K562 (cell line): ENCODE measurements at regions not wholly inside any gene's neighbourhood (a gene's known extent, or its start where the extent isn't known, plus 50 kb on each side); places are given as distances from the start of the nearest gene placed in this dataset.

Source experiments
- ATAC-seq: fragments of 200-7000 bp; cut with Tn5 transposase; 3 replicates; pipeline ENCODE4 v1.9.1; 2020; ENCODE audit warnings: moderate library complexity
- BruUV-seq: library from RNA; stranded (reverse); fragments of 400-500 nt; replicated peaks from 2 replicates; lab custom pipeline; 2021; lab: Mats Ljungman, UMichigan
- CTCF ChIA-PET: fragments of 300-600 bp; formaldehyde crosslinking; extraction: SDS; loops from one replicate; lab custom pipeline; 2021; ENCODE audit warnings: low intra/inter-chr PET ratio; lab: Yijun Ruan, JAX
- POLR2A ChIA-PET: fragments of 300-600, 350-650 bp; sonication (Branson Sonifier 250); formaldehyde crosslinking; extraction: SDS; loops from one replicate; lab custom pipeline; 2021; ENCODE audit warnings: antibody characterized with exemption, inconsistent platforms; lab: Yijun Ruan, JAX
- DNase-seq, 4 experiments: peaks; one replicate each; pipeline versions ENCODE4 v3.0.0 to v3.0.0-alpha.2; 2011 to 2018; ENCODE audit warnings: low spot score in 3 of 4, mixed read lengths in 3 of 4; ENCODE audit errors: extremely low read depth in 1 of 4
- FAIRE-seq: peaks from 2 replicates; lab custom pipeline; 2011; peaks lifted over from hg19 to GRCh38; lab: Jason Lieb, UNC
- H2AFZ ChIP-seq: 2 replicates; pipeline ENCODE4 v1.6.0; 2011; ENCODE audit warnings: low read depth, low read length, control low read depth, inconsistent platforms
- H3K27ac ChIP-seq: fragments of 200-600 bp; 3 replicates; pipeline ENCODE4 v1.8.0; 2011; ENCODE audit warnings: low read depth, mild to moderate bottlenecking, control low read depth, inconsistent platforms, low read length, moderate library complexity, mixed read lengths; ENCODE audit errors: extremely low read depth
- H3K27me3 ChIP-seq, 2 experiments: fragments of 300-600 bp in 1 of 2; 2 replicates in 1 of 2; 3 replicates in 1 of 2; pipeline versions ENCODE4 v1.6.0 to v1.8.0; 2011; ENCODE audit warnings: inconsistent platforms in 2 of 2, low read length in 2 of 2, mild to moderate bottlenecking in 1 of 2, mixed read lengths in 1 of 2, moderate library complexity in 1 of 2; ENCODE audit not compliant: control insufficient read depth in 2 of 2, insufficient read depth in 2 of 2
- H3K36me3 ChIP-seq: fragments of 300-600 bp; 3 replicates; pipeline ENCODE4 v1.8.0; 2011; ENCODE audit warnings: mild to moderate bottlenecking, low read length, inconsistent platforms; ENCODE audit not compliant: control insufficient read depth, insufficient read depth
- H3K4me1 ChIP-seq, 2 experiments: fragments of 200-600 bp in 1 of 2; replicated peaks in 1 of 2; 2 replicates in 1 of 2; 3 replicates in 1 of 2; pipeline versions ENCODE4 v1.5.1 to v1.8.0; 2011; ENCODE audit warnings: inconsistent platforms in 2 of 2, low read length in 2 of 2, mild to moderate bottlenecking in 1 of 2, mixed read lengths in 1 of 2, moderate library complexity in 1 of 2; ENCODE audit not compliant: control insufficient read depth in 2 of 2, insufficient read depth in 2 of 2
- H3K4me2 ChIP-seq: 2 replicates; pipeline ENCODE4 v1.6.1; 2011; ENCODE audit warnings: low read length, control low read depth, inconsistent platforms, mixed read lengths; ENCODE audit not compliant: insufficient read depth
- H3K4me3 ChIP-seq: fragments of 200-600 bp; sonication (generic), shearing (Covaris generic); 2 replicates; pipeline ENCODE4 v1.5.1; 2016; ENCODE audit warnings: control low read depth, inconsistent platforms
- H3K79me2 ChIP-seq: fragments of 200-600 bp; 3 replicates; pipeline ENCODE4 v1.8.0; 2011; ENCODE audit warnings: low read length, inconsistent platforms; ENCODE audit not compliant: control insufficient read depth, insufficient read depth
- H3K9ac ChIP-seq, 2 experiments: 2 replicates each; pipeline versions ENCODE4 v1.6.0 to v1.6.1; 2011; ENCODE audit warnings: low read depth in 2 of 2, low read length in 2 of 2, control low read depth in 1 of 2, inconsistent platforms in 1 of 2, mild to moderate bottlenecking in 1 of 2, mixed read lengths in 1 of 2; ENCODE audit not compliant: insufficient read depth in 1 of 2
- H3K9me1 ChIP-seq: one replicate; pipeline ENCODE4 v1.6.0; 2011; ENCODE audit warnings: inconsistent platforms, mild to moderate bottlenecking, low read length, moderate library complexity; ENCODE audit not compliant: control insufficient read depth, insufficient read depth
- H3K9me3 ChIP-seq: replicated peaks from 2 replicates; pipeline ENCODE4 v1.5.1; 2011; ENCODE audit warnings: low read depth, low read length, inconsistent platforms; ENCODE audit not compliant: control insufficient read depth, insufficient read depth
- H4K20me1 ChIP-seq: replicated peaks from 2 replicates; pipeline ENCODE4 v1.6.1; 2011; ENCODE audit warnings: low read length, inconsistent platforms, mixed read lengths; ENCODE audit not compliant: control insufficient read depth, insufficient read depth
- BMI1 ChIP-seq: fragments of 150-350 bp; IDR thresholded peaks from 2 replicates; pipeline ENCODE4 v1.6.1; 2014; ENCODE audit warnings: low read length
- CCNT2 ChIP-seq: IDR thresholded peaks from 2 replicates; pipeline ENCODE4 v1.6.1; 2011; ENCODE audit warnings: borderline replicate concordance, low read depth, mild to moderate bottlenecking, moderate library complexity, mixed read lengths, low read length; ENCODE audit not compliant: insufficient read length; ENCODE audit errors: extremely low read depth
- FOXM1 ChIP-seq, 2 experiments: fragments of 450-650 bp in 1 of 2; sonication (generic) in 1 of 2; formaldehyde crosslinking in 1 of 2; IDR thresholded peaks; 2 replicates each; pipeline versions ENCODE4 v1.6.1 to v1.9.0; 2017 to 2022; ENCODE audit warnings: low read depth in 2 of 2, mild to moderate bottlenecking in 2 of 2, missing genetic modification reagents in 1 of 2, moderate library complexity in 1 of 2
- KLF16 ChIP-seq: IDR thresholded peaks from 2 replicates; pipeline ENCODE4 v1.6.1; 2016; ENCODE audit warnings: antibody characterized with exemption
- SMARCA4 ChIP-seq: fragments of 450-650 bp; IDR thresholded peaks from 2 replicates; pipeline ENCODE4 v1.6.1; 2016
- YBX1 ChIP-seq: fragments of 450-650 bp; IDR thresholded peaks from 2 replicates; pipeline ENCODE4 v1.7.1; 2016; ENCODE audit warnings: mild to moderate bottlenecking
- ZNF282 ChIP-seq: sonication (generic); formaldehyde crosslinking; IDR thresholded peaks from 2 replicates; pipeline ENCODE4 v1.8.1; 2023; ENCODE audit warnings: missing genetic modification reagents
- ZNF644 ChIP-seq: fragments of 200-800 bp; sonication (Bioruptor generic); IDR thresholded peaks from 2 replicates; pipeline ENCODE4 v1.6.1; 2016; ENCODE audit warnings: low read depth, missing genetic modification characterization, missing compliant biosample characterization
- WGBS: fragments of 100-300 bp; shearing (Covaris generic); methylation state at CpG from one replicate; pipeline ENCODE4 v1.1.6; 2016; ENCODE audit warnings: low coverage, mixed read lengths; ENCODE audit not compliant: insufficient coverage; ENCODE audit errors: missing lambda C conversion rate; 5-methylcytosine and 5-hydroxymethylcytosine counted together
- in situ Hi-C: fragments of 300-500 bp; cut with MboI; formaldehyde crosslinking; loops from 4 replicates; pipeline ENCODE4 v1.15.0; 2018; ENCODE audit warnings: inconsistent platforms, mixed read lengths
- intact Hi-C: fragments of 100-400 bp; cut with micrococcal nuclease; formaldehyde crosslinking; loops from 2 replicates; pipeline ENCODE4 v1.14.2; 2022
- TF ChIP-seq, protein P1 (sequence below): fragments of 450-650 bp; IDR thresholded peaks from 2 replicates; pipeline ENCODE4 v1.6.1; 2018; ENCODE audit warnings: mild to moderate bottlenecking, low read depth; ENCODE audit not compliant: partially characterized antibody
- TF ChIP-seq, protein P2 (sequence below): fragments of 450-650 bp; IDR thresholded peaks from 2 replicates; pipeline ENCODE4 v1.6.1; 2014; ENCODE audit warnings: low read depth, mild to moderate bottlenecking, moderate library complexity, borderline replicate concordance
- TF ChIP-seq, protein P3 (sequence below): sonication (generic); formaldehyde crosslinking; IDR thresholded peaks from 2 replicates; pipeline ENCODE4 v1.9.0; 2022; ENCODE audit warnings: mild to moderate bottlenecking, missing genetic modification reagents
- TF ChIP-seq, protein P4 (sequence below): fragments of 450-650 bp; IDR thresholded peaks from 2 replicates; pipeline ENCODE4 v1.6.1; 2016; ENCODE audit warnings: low read depth

DNA sequence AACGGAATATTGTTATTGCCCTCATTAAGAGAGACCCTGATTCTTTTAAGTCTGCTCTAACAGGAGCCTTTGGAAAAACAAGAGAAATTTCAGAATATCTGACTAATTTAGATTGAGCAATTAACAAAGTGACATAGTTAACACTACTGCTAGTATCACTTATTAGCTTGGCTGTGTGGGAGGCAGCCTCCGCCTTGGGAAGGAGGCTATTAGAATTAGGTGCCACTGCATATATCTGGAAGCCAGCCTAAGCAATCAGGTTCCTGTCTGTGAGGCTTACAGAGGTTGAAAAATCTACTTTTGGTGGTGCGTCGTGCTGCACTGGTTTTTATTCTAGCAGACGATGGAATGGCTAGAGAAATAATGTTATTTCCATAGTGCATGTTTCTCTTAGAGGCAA, 227.2 kb downstream of the OLFM4 start:
- H3K9ac ChIP-seq = no peak overlapping the region
- ATAC-seq = no peak
- H3K27me3 ChIP-seq = no peaks in the 10 kb centered on the region
- no peaks in the 10 kb centered on the region for H3K4me1 ChIP-seq
- H3K27ac ChIP-seq = no peak overlapping the region
- POLR2A ChIA-PET = interaction anchor here (0.6 kb wide), 1 partner anchor 302 kb away, joined by 3 read pairs; no protein-coding TSS in a partner anchor
- in situ Hi-C loops = no loop called here
- BruUV-seq = no TSS peak
- CTCF ChIA-PET = no interaction called here
- no peak overlapping the region for H2AFZ ChIP-seq
- intact Hi-C loops = no loop called here
- no peak overlapping the region for H3K4me2 ChIP-seq
- no peak overlapping the region for H3K4me3 ChIP-seq
- FAIRE-seq = no peak
- no peaks in the 10 kb centered on the region for H4K20me1 ChIP-seq
- DNase-seq = no peak
- no peaks in the 10 kb centered on the region for H3K79me2 ChIP-seq
- H3K36me3 ChIP-seq = no peaks in the 10 kb centered on the region
- H3K9me3 ChIP-seq = no peaks in the 10 kb centered on the region
- no peaks in the 10 kb centered on the region for H3K9me1 ChIP-seq
- 0% methylated on average over 5 of the region's 5 CpGs for WGBS
- TF ChIP-seq SMARCA4 (no peak), FOXM1 (IDR thresholded peaks at IDR 0.05; ENCODE audit: low read depth) (no peak), FOXM1 (CRISPR knock-in tag; IDR thresholded peaks at IDR 0.05; ENCODE audit: low read depth) (no peak), ZNF282 (no peak), CCNT2 (no peak), BMI1 (no peak), YBX1 (no peak), ZNF644 (tag) (no peak), KLF16 (no peak)
- TF ChIP-seq, protein P1, sequence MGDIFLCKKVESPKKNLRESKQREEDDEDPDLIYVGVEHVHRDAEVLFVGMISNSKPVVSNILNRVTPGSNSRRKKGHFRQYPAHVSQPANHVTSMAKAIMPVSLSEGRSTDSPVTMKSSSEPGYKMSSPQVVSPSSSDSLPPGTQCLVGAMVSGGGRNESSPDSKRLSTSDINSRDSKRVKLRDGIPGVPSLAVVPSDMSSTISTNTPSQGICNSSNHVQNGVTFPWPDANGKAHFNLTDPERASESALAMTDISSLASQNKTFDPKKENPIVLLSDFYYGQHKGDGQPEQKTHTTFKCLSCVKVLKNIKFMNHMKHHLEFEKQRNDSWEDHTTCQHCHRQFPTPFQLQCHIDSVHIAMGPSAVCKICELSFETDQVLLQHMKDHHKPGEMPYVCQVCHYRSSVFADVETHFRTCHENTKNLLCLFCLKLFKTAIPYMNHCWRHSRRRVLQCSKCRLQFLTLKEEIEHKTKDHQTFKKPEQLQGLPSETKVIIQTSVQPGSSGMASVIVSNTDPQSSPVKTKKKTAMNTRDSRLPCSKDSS = no peak
- TF ChIP-seq, protein P2, sequence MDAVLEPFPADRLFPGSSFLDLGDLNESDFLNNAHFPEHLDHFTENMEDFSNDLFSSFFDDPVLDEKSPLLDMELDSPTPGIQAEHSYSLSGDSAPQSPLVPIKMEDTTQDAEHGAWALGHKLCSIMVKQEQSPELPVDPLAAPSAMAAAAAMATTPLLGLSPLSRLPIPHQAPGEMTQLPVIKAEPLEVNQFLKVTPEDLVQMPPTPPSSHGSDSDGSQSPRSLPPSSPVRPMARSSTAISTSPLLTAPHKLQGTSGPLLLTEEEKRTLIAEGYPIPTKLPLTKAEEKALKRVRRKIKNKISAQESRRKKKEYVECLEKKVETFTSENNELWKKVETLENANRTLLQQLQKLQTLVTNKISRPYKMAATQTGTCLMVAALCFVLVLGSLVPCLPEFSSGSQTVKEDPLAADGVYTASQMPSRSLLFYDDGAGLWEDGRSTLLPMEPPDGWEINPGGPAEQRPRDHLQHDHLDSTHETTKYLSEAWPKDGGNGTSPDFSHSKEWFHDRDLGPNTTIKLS = no peak
- TF ChIP-seq, protein P3, sequence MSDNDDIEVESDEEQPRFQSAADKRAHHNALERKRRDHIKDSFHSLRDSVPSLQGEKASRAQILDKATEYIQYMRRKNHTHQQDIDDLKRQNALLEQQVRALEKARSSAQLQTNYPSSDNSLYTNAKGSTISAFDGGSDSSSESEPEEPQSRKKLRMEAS (CRISPR knock-in tag) = no peak
- TF ChIP-seq, protein P4, sequence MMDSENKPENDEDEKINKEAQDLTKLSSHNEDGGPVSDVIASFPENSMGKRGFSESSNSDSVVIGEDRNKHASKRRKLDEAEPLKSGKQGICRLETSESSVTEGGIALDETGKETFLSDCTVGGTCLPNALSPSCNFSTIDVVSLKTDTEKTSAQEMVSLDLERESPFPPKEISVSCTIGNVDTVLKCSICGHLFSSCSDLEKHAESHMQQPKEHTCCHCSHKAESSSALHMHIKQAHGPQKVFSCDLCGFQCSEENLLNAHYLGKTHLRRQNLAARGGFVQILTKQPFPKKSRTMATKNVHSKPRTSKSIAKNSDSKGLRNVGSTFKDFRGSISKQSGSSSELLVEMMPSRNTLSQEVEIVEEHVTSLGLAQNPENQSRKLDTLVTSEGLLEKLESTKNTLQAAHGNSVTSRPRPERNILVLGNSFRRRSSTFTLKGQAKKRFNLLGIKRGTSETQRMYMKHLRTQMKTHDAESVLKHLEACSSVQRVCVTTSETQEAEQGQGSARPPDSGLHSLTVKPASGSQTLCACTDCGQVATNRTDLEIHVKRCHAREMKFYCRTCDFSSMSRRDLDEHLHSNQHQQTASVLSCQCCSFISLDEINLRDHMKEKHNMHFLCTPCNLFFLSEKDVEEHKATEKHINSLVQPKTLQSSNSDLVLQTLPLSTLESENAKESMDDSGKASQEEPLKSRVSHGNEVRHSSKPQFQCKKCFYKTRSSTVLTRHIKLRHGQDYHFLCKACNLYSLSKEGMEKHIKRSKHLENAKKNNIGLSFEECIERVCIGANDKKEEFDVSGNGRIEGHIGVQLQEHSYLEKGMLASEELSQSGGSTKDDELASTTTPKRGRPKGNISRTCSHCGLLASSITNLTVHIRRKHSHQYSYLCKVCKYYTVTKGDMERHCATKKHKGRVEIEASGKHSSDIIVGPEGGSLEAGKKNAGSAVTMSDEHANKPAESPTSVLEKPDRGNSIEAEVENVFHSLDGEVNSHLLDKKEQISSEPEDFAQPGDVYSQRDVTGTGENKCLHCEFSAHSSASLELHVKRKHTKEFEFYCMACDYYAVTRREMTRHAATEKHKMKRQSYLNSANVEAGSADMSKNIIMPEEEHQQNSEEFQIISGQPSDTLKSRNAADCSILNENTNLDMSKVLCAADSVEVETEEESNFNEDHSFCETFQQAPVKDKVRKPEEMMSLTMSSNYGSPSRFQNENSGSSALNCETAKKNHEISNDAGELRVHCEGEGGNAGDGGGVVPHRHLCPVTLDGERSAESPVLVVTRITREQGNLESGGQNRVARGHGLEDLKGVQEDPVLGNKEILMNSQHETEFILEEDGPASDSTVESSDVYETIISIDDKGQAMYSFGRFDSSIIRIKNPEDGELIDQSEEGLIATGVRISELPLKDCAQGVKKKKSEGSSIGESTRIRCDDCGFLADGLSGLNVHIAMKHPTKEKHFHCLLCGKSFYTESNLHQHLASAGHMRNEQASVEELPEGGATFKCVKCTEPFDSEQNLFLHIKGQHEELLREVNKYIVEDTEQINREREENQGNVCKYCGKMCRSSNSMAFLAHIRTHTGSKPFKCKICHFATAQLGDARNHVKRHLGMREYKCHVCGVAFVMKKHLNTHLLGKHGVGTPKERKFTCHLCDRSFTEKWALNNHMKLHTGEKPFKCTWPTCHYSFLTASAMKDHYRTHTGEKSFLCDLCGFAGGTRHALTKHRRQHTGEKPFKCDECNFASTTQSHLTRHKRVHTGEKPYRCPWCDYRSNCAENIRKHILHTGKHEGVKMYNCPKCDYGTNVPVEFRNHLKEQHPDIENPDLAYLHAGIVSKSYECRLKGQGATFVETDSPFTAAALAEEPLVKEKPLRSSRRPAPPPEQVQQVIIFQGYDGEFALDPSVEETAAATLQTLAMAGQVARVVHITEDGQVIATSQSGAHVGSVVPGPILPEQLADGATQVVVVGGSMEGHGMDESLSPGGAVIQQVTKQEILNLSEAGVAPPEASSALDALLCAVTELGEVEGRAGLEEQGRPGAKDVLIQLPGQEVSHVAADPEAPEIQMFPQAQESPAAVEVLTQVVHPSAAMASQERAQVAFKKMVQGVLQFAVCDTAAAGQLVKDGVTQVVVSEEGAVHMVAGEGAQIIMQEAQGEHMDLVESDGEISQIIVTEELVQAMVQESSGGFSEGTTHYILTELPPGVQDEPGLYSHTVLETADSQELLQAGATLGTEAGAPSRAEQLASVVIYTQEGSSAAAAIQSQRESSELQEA = no peak
